ENCODE measurements at regions not wholly inside any gene's neighbourhood (a gene's known extent, or its start where the extent isn't known, plus 50 kb on each side); places are given as distances from the start of the nearest gene placed in this dataset.

DNA sequence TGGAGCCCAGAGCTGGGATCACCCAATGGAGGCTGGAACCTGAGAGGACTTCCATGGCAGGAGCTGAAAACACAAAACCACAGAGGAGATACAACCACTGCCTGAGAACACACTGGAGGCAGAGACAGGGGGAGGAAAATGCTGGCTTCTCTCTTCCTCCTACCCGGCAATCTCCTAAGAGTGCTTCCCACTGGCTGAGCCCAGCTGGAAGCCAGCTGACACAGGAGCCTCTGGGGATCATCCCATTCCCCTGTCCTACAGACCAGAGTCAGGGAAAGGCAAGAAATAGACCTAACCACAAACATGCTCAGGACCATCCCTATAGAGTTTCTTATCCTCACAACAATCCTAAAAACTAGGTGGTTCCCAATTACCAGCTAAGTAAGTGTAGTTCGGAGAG is 112.4 kb upstream of the CDH5 start:
- TF ChIP-seq, protein P1, sequence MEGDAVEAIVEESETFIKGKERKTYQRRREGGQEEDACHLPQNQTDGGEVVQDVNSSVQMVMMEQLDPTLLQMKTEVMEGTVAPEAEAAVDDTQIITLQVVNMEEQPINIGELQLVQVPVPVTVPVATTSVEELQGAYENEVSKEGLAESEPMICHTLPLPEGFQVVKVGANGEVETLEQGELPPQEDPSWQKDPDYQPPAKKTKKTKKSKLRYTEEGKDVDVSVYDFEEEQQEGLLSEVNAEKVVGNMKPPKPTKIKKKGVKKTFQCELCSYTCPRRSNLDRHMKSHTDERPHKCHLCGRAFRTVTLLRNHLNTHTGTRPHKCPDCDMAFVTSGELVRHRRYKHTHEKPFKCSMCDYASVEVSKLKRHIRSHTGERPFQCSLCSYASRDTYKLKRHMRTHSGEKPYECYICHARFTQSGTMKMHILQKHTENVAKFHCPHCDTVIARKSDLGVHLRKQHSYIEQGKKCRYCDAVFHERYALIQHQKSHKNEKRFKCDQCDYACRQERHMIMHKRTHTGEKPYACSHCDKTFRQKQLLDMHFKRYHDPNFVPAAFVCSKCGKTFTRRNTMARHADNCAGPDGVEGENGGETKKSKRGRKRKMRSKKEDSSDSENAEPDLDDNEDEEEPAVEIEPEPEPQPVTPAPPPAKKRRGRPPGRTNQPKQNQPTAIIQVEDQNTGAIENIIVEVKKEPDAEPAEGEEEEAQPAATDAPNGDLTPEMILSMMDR (IDR thresholded peaks at IDR 0.05), result no peak
- TF ChIP-seq POLR2A (IDR thresholded peaks at IDR 0.05), result no peak

All from uterus (tissue), 2 donors.